ENCODE measurements at regions not wholly inside any gene's neighbourhood (a gene's known extent, or its start where the extent isn't known, plus 50 kb on each side); places are given as distances from the start of the nearest gene placed in this dataset.
A peak's percentile ranks its signal among the peaks of the same experiment; 100 is the strongest.

GRCh38 chr2:64295326-64296139, 151.3 kb upstream of the PELI1 start:
- H3K4me1 ChIP-seq (ENCODE audit: control insufficient read depth in 1 of 2, insufficient read depth in 2 of 2, low read length in 2 of 2): peaks cover 4% of the 10 kb centered on the region in 2 donors
- Mint-ChIP-seq H3K4me1 (peaks cover 20% of the 10 kb centered on the region), H3K27ac (peak overlapping the region in 1 of 7 donors; percentile 28), H3K36me3 (peaks cover 0 to 7% of the 10 kb centered on the region in 2 donors), H3K9me3 (peaks cover 0 to 2% (median 0%) of the 10 kb centered on the region in 7 donors), H3K27me3 (ENCODE audit: low read depth in 3 of 3) (peaks cover 3 to 13% (median 5%) of the 10 kb centered on the region in 3 donors), H3K4me3 (no peak overlapping the region)
- no peak overlapping the region for H3K9ac ChIP-seq (ENCODE audit: insufficient read depth, low read length, poor library complexity, severe bottlenecking)
- no peaks in the 10 kb centered on the region for H3K27me3 ChIP-seq (ENCODE audit: control insufficient read depth in 2 of 2, insufficient read depth in 2 of 2, low read length in 2 of 2)
- intact Hi-C loops (cut with micrococcal nuclease): loop anchor here in 1 of 2 donors (10.0 kb wide), 1 partner anchor 51 kb away; no protein-coding TSS in a partner anchor
- H3K4me3 ChIP-seq (replicated peaks in 1 of 3; ENCODE audit: low read depth in 2 of 3, low read length in 3 of 3): no peak overlapping the region
- no peak for DNase-seq
- no peaks in the 10 kb centered on the region for H4K20me1 ChIP-seq (ENCODE audit: insufficient read depth, low read length)
- no peak overlapping the region for H2AFZ ChIP-seq (ENCODE audit: insufficient read depth, low read depth, low read length, poor library complexity, severe bottlenecking)
- no peak overlapping the region for H3K4me2 ChIP-seq (replicated peaks; ENCODE audit: extremely low read depth, low read length, poor library complexity, severe bottlenecking)
- H3K79me2 ChIP-seq (ENCODE audit: insufficient read depth, low read length): no peaks in the 10 kb centered on the region
- H3K9me3 ChIP-seq (replicated peaks in 1 of 2; ENCODE audit: control insufficient read depth in 1 of 2, insufficient read depth in 1 of 2, low read length in 2 of 2): no peaks in the 10 kb centered on the region
- WGBS (ENCODE audit: insufficient coverage): 60% methylated on average over 1 of the region's 5 CpGs
- TF ChIP-seq CTCF (IDR thresholded peaks at IDR 0.05): no peak
- no peak overlapping the region for H3K27ac ChIP-seq (ENCODE audit: low read depth in 1 of 2, low read length in 2 of 2)
- no peaks in the 10 kb centered on the region for H3K36me3 ChIP-seq (replicated peaks in 1 of 2; ENCODE audit: control insufficient read depth in 1 of 2, insufficient read depth in 2 of 2, low read length in 2 of 2)

DNA sequence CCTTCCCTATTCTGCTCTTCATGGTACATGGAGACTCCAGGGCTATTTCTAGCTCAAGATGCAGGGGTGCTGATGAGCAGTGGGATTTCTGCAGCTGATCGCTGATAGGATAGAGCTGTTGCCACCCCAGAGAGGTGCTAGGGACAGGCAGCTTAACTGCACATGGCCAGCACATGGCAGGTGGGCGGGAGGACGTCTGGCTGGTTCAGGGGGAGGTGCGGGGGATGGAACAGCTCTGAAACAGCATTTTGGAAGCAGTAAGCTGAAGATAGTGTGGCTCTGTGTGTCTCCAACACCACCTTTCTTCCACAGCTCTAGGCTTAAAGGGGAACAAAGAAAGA, 151.9 kb upstream of the PELI1 start:
- Histone ChIP-seq H3K4me1 (ENCODE audit: control insufficient read depth in 1 of 2, insufficient read depth in 2 of 2, low read length in 2 of 2) (peaks cover 4% of the 10 kb centered on the region in 2 donors), H3K27me3 (ENCODE audit: control insufficient read depth in 2 of 2, insufficient read depth in 2 of 2, low read length in 2 of 2) (no peaks in the 10 kb centered on the region), H3K79me2 (ENCODE audit: insufficient read depth, low read length) (no peaks in the 10 kb centered on the region), H3K4me2 (replicated peaks; ENCODE audit: extremely low read depth, low read length, poor library complexity, severe bottlenecking) (no peak overlapping the region), H3K36me3 (replicated peaks in 1 of 2; ENCODE audit: control insufficient read depth in 1 of 2, insufficient read depth in 2 of 2, low read length in 2 of 2) (no peaks in the 10 kb centered on the region), H3K27ac (ENCODE audit: low read depth in 1 of 2, low read length in 2 of 2) (no peak overlapping the region), H4K20me1 (ENCODE audit: insufficient read depth, low read length) (no peaks in the 10 kb centered on the region), H3K9ac (ENCODE audit: insufficient read depth, low read length, poor library complexity, severe bottlenecking) (no peak overlapping the region), H3K4me3 (replicated peaks in 1 of 3; ENCODE audit: low read depth in 2 of 3, low read length in 3 of 3) (no peak overlapping the region), H3K9me3 (replicated peaks in 1 of 2; ENCODE audit: control insufficient read depth in 1 of 2, insufficient read depth in 1 of 2, low read length in 2 of 2) (no peaks in the 10 kb centered on the region), H2AFZ (ENCODE audit: insufficient read depth, low read depth, low read length, poor library complexity, severe bottlenecking) (no peak overlapping the region)
- intact Hi-C loops (cut with micrococcal nuclease): loop anchor here in 1 of 2 donors (10.0 kb wide), 1 partner anchor 51 kb away; no protein-coding TSS in a partner anchor
- no peak for TF ChIP-seq CTCF (IDR thresholded peaks at IDR 0.05)
- Mint-ChIP-seq H3K9me3 (peaks cover 0 to 2% (median 0%) of the 10 kb centered on the region in 7 donors), H3K36me3 (peaks cover 0 to 6% of the 10 kb centered on the region in 2 donors), H3K4me1 (peaks cover 23% of the 10 kb centered on the region), H3K4me3 (peak overlapping the region in 1 of 2 donors; percentile 33), H3K27me3 (ENCODE audit: low read depth in 3 of 3) (peaks cover 3 to 15% (median 5%) of the 10 kb centered on the region in 3 donors), H3K27ac (peak overlapping the region in 1 of 7 donors; percentile 35)
- no peak for DNase-seq
- WGBS (ENCODE audit: insufficient coverage): 84% methylated on average over 3 of the region's 4 CpGs
